Hematopoietic multipotent progenitor cell treated with erythropoietin and hydrocortisone succinate and interleukin-3 and kit ligand, for 6 days (in vitro differentiated cells): ENCODE measurements at regions not wholly inside any gene's neighbourhood (a gene's known extent, or its start where the extent isn't known, plus 50 kb on each side); places are given as distances from the start of the nearest gene placed in this dataset.

Experiments
- DNase-seq: peaks from one replicate; pipeline ENCODE4 v3.0.0-alpha.2; 2015

DNA sequence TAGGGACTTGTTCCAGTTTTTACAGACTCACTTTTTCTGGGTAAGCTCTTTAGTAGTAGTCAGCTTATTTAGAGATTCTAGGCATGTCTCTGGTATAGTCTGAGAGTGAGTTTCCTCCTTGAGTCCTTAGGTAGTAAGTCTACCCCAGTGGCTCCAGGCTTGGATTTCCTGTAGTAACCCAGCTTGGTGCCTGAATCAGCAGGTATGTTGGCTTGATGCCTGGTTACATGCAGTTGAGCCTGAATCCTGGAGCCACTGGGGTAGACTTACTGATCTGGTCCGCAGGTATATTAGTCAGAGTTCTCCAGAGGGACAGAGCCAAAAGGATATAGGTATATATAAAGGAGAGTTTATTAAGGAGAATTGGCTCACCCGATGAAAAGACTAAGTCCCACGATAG, 85.8 kb upstream of the RBMS3 start:
- no peak for DNase-seq

DNA sequence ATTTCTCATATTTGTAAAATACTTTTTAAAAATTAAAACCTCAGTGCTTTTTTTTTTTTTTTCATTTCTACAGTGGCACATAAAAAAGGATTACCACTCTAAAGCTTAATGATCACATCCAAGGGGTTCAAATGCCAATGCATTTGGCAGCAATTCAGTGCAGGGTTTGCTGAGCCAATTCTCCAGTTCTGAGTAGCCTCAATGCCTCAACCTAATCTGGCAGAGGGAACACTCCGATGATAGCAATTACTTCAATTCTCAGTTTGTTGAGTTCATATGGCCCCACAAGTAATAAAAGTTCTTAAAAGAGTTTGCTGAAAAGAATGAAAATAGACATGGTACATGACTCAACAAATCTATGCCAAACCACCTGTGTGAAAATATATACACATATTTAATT, 79.3 kb upstream of the RBMS3 start:
- DNase-seq, result no peak

DNA sequence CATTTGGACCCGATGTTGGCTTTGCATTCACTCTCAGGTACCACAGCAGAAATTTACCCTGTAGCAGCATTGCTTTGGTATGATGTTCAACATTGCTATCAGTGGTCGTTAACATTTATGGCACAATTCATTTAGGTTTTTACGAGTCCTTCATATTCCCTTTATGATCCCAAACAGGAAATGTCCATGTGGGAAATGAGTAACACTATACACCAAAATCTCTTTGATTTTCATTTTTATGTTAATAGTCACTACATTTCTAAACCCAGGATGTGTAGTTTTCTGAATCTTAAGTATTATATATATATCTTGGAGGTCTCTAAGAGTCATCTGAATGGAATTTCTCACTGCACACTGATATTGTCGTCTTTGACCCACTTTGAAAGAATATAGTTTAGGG, 78.5 kb upstream of the RBMS3 start:
- DNase-seq, result no peak

DNA sequence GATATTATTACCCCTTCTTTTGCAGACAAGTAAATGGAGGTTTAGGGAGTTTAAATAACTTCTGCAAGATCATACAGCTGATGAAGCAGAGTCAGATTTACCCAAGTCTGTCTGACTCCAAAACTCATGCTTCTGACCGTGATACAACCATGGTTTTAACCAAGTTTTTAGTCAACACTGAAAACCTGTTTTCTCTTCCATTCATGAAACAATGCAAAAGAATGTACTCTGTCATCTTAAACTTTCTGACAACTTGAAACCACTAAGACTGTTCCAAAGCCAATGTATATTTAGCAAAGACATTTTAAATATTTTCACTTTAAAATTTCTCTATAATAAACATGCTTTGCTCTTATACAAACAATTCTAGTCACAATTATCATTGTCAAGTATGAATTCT, 77.0 kb upstream of the RBMS3 start:
- DNase-seq, result no peak

DNA sequence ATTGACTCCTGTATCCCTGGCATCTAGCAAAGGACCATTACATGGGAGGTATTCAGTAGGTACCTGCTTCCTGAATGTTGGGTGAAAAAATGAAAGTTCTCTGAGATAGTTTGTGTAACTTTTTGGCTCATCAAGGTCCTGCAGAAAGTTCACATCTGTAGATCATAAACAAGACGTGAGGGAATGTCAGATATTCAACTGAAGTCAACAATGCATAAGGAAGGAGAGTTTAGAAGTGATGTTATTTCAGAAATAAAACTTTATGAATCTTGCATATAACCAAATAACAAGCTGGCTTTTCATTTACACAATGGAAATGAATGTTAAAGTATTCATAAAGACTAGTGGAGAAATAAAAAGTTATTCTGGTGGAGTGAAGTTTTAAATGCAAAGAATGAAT, 73.4 kb upstream of the RBMS3 start:
- DNase-seq, result no peak

DNA sequence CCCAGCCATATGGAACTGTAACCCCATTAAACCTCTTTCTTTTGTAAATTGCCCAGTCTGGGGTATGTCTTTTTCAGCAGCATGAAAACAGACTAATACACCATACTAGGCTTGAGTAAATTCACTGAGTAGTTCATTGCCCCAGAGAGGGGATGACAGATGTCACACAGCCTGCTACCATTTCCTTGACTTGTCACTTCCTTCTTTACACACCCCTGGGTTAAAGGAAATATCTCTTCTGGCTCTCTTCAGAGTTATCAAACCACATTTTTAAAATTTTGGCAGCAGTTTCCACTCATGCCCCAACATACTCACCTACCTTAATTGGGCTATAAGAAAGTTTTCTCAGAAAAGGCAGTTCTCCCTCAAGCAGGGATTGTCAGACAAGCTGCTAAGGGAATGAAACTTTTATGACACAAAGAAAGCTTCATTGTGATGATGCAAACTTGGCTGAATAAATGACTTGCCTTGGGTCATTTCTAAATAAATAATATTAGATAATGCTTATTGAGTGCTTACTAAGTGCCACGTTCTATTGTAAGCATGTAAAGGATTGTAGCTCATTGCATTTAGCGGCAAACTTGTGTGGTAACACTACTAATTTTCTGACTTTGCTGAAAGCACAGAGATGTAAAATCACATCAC, 68.0 kb upstream of the RBMS3 start:
- no peak for DNase-seq

DNA sequence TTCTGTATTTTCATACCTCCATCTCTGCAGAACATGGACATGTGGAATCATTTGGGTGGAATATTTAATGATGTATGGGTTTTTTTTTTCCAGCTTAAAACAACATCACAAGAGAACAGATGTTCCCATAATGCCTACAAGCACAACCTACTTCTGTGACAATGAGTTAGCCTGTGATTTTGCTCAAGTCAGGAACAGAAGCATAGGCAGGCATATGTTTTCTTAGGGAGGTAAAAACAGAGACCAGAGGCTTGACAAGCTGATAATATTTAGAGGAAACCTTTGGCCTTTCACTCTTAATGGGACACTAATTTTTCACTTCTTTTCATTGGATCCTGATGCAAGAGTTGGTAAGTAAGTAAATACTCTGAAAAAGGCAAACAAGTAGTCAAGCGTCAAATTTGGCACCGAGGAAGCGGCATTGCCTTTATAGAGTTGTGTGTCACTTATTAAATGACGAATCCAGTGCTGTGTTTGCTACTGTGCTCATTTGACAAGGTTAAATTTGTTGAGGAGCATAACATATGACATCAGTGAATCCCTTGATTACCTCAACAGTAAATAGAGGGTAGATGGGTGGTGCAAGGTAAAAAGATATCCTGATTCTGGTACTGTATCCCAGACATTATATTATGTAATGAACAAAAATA, 66.7 kb upstream of the RBMS3 start:
- no peak for DNase-seq

DNA sequence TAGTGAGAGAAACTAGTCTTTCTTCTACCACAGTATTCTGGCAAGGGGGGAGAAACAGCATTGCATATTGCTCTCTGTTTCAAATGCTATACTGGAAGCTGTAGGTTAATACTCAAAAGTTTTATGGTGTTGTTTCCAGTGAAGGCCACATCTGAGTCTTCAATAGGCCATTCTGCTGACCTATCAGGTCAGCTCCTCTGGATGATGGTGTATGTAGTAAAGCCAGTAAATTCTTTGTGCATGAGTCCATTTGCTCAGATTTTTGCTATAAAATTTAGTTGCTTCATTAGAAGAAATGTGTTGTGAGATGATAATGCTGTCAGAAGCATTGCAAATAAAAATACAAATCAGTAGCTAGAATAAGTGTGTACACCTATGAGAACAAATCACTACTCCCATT, 64.9 kb upstream of the RBMS3 start:
- no peak for DNase-seq

DNA sequence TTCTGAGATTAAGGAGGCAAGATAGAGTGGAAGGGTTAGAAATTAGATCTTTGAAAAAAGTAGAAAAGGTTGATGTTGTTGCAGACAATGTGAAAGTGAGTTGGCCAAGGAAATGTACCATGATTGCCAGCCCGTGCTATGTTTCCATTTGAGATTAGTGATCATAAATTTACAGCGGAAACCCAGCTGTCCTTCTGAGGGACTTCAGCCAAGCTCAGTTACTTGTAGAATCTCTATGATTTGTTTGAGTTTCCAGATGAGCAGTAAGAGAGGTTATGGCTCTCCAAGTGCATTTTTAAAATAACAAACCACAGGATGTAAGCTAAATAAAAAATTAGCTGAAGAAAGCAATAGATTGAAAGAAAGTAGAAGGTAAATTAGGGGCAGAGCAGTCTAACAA, 54.2 kb upstream of the RBMS3 start:
- DNase-seq, result no peak

DNA sequence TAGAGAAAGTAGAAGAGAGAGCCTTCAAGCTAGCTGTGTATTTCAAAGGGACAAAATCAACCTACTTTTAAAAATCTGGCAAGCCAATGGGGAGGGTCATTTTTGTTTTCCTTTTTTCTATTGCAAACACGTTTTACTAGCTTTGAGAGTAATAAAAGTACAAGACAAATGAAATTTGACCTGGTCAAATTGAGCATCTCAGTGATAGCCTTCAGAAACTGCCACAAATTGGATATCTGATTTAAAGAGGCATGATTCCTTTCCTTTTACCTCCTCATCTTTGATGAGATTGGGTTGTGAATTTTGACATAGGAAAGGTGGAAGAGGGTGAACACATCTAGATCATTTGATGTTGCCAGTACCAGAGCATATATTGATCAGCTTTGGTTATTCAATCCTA, 53.6 kb upstream of the RBMS3 start:
- no peak for DNase-seq
